ENCODE measurements at regions not wholly inside any gene's neighbourhood (a gene's known extent, or its start where the extent isn't known, plus 50 kb on each side); places are given as distances from the start of the nearest gene placed in this dataset.

- H3K36me3 ChIP-seq (replicated peaks; ENCODE audit: insufficient read depth, low read depth), result no peaks in the 10 kb centered on the region
- H3K27ac ChIP-seq, result no peak overlapping the region
- H3K9me2 ChIP-seq (replicated peaks; ENCODE audit: insufficient read depth), result no peaks in the 10 kb centered on the region
- TF ChIP-seq CTCF (IDR thresholded peaks at IDR 0.05; ENCODE audit: poor library complexity) (no peak), EZH2phosphoT487 (IDR thresholded peaks at IDR 0.05; ENCODE audit: low read depth, severe bottlenecking, unreplicated experiment) (no peak), EZH2 (IDR thresholded peaks at IDR 0.05; ENCODE audit: borderline replicate concordance) (no peak)
- peaks cover 7% of the 10 kb centered on the region for H3K4me1 ChIP-seq (ENCODE audit: insufficient read depth)
- no peak overlapping the region for H2AFZ ChIP-seq
- no peaks in the 10 kb centered on the region for H3K9me3 ChIP-seq (ENCODE audit: low read depth)
- no peaks in the 10 kb centered on the region for H3K79me2 ChIP-seq
- WGBS (ENCODE audit: low lambda C conversion rate, missing lambda C conversion rate), result 91% methylated on average over 1 of the region's 1 CpG
- H4K20me1 ChIP-seq (ENCODE audit: insufficient read depth, poor library complexity, severe bottlenecking), result no peaks in the 10 kb centered on the region
- no peak for DNase-seq (ENCODE audit: low spot score)
- peaks cover 31% of the 10 kb centered on the region for H3K27me3 ChIP-seq
- H3K4me2 ChIP-seq, result no peak overlapping the region
- no peak overlapping the region for H3K4me3 ChIP-seq
These were observed 134.9 kb upstream of the HSD17B12 start for GRCh38 chr11:43545610-43546009.

GRCh38 chr11:43546561-43547429 lies 133.7 kb upstream of the HSD17B12 start:
- Histone ChIP-seq H3K9me2 (replicated peaks; ENCODE audit: insufficient read depth) (no peaks in the 10 kb centered on the region), H4K20me1 (ENCODE audit: insufficient read depth, poor library complexity, severe bottlenecking) (no peaks in the 10 kb centered on the region), H3K27me3 (peaks cover 37% of the 10 kb centered on the region), H3K36me3 (replicated peaks; ENCODE audit: insufficient read depth, low read depth) (no peaks in the 10 kb centered on the region), H3K9me3 (ENCODE audit: low read depth) (no peaks in the 10 kb centered on the region), H3K27ac (no peak overlapping the region), H3K79me2 (no peaks in the 10 kb centered on the region), H3K4me3 (peak overlapping the region; percentile 23), H2AFZ (no peak overlapping the region), H3K4me2 (peak overlapping the region; percentile 89), H3K4me1 (ENCODE audit: insufficient read depth) (peaks cover 7% of the 10 kb centered on the region)
- WGBS (ENCODE audit: low lambda C conversion rate, missing lambda C conversion rate), result 48% methylated on average over 26 of the region's 27 CpGs
- TF ChIP-seq CTCF (IDR thresholded peaks at IDR 0.05; ENCODE audit: poor library complexity) (no peak), EZH2 (IDR thresholded peaks at IDR 0.05; ENCODE audit: borderline replicate concordance) (no peak), EZH2phosphoT487 (IDR thresholded peaks at IDR 0.05; ENCODE audit: low read depth, severe bottlenecking, unreplicated experiment) (no peak)
- no peak for DNase-seq (ENCODE audit: low spot score)

- Histone ChIP-seq H3K36me3 (replicated peaks; ENCODE audit: insufficient read depth, low read depth) (no peaks in the 10 kb centered on the region), H3K27ac (no peak overlapping the region), H3K4me3 (peak overlapping the region; percentile 23), H4K20me1 (ENCODE audit: insufficient read depth, poor library complexity, severe bottlenecking) (no peaks in the 10 kb centered on the region), H3K4me2 (peak overlapping the region; percentile 89), H3K4me1 (ENCODE audit: insufficient read depth) (peaks cover 7% of the 10 kb centered on the region), H3K27me3 (peaks cover 39% of the 10 kb centered on the region), H2AFZ (no peak overlapping the region), H3K79me2 (no peaks in the 10 kb centered on the region), H3K9me3 (ENCODE audit: low read depth) (no peaks in the 10 kb centered on the region), H3K9me2 (replicated peaks; ENCODE audit: insufficient read depth) (no peaks in the 10 kb centered on the region)
- DNase-seq (ENCODE audit: low spot score), result peak; percentile 52
- no peak for TF ChIP-seq EZH2 (IDR thresholded peaks at IDR 0.05; ENCODE audit: borderline replicate concordance)
- no peak for TF ChIP-seq EZH2phosphoT487 (IDR thresholded peaks at IDR 0.05; ENCODE audit: low read depth, severe bottlenecking, unreplicated experiment)
- no peak for TF ChIP-seq CTCF (IDR thresholded peaks at IDR 0.05; ENCODE audit: poor library complexity)
- 17% methylated on average over 7 of the region's 33 CpGs for WGBS (ENCODE audit: low lambda C conversion rate, missing lambda C conversion rate)
These were observed 133.1 kb upstream of the HSD17B12 start for GRCh38 chr11:43547430-43547831.

Data from hepatocyte (in vitro differentiated cells).